ENCODE measurements at regions not wholly inside any gene's neighbourhood (a gene's known extent, or its start where the extent isn't known, plus 50 kb on each side); places are given as distances from the start of the nearest gene placed in this dataset.
"Not testable (repeated sequence)": the region's sequence is repeated elsewhere in the genome, so short reads cannot be mapped to it uniquely, and the experiment has no call there.

GRCh38 chr7:91473619-91474018 lies 209.4 kb downstream of the FZD1 start:
- no peak for DNase-seq

GRCh38 chr7:91474074-91474473 lies 209.8 kb downstream of the FZD1 start:
- no peak for DNase-seq

GRCh38 chr7:91480470-91480869 lies 216.2 kb downstream of the FZD1 start:
- DNase-seq: not testable (repeated sequence)

GRCh38 chr7:91491868-91492267 lies 227.6 kb downstream of the FZD1 start:
- DNase-seq: no peak

GRCh38 chr7:91492317-91492716 lies 228.1 kb downstream of the FZD1 start:
- DNase-seq: no peak

GRCh38 chr7:91492773-91493172 lies 228.5 kb downstream of the FZD1 start:
- no peak for DNase-seq

GRCh38 chr7:91494450-91494849 lies 230.2 kb downstream of the FZD1 start:
- DNase-seq: no peak

GRCh38 chr7:91496251-91496820 lies 232.1 kb downstream of the FZD1 start:
- DNase-seq: no peak

- not testable (repeated sequence) for DNase-seq
Observed at GRCh38 chr7:91497277-91497676, 233.0 kb downstream of the FZD1 start.

GRCh38 chr7:91503934-91504555 lies 239.8 kb downstream of the FZD1 start:
- DNase-seq: no peak

- DNase-seq: no peak
Observed at GRCh38 chr7:91504919-91505318, 240.7 kb downstream of the FZD1 start.

- not testable (repeated sequence) for DNase-seq
Observed at GRCh38 chr7:91506966-91507365, 242.7 kb downstream of the FZD1 start.

GRCh38 chr7:91511861-91512260 lies 247.6 kb downstream of the FZD1 start:
- DNase-seq: not testable (repeated sequence)

- DNase-seq: peak; percentile 43
Observed at GRCh38 chr7:91512958-91513357, 248.7 kb downstream of the FZD1 start.

GRCh38 chr7:91514591-91514990 lies 250.4 kb downstream of the FZD1 start:
- DNase-seq: no peak

- no peak for DNase-seq
Observed at GRCh38 chr7:91515961-91516360, 251.7 kb downstream of the FZD1 start.

GRCh38 chr7:91517201-91517785 lies 253.1 kb downstream of the FZD1 start:
- no peak for DNase-seq

GRCh38 chr7:91518058-91518457 lies 253.8 kb downstream of the FZD1 start:
- no peak for DNase-seq

- DNase-seq: peak; percentile 24
Observed at GRCh38 chr7:91519241-91520158, 255.3 kb downstream of the FZD1 start.

- DNase-seq: no peak
Observed at GRCh38 chr7:91520645-91521044, 256.4 kb downstream of the FZD1 start.

GRCh38 chr7:91526404-91526803 lies 262.2 kb downstream of the FZD1 start:
- peak; percentile 9 for DNase-seq

GRCh38 chr7:91527460-91527859 lies 263.2 kb downstream of the FZD1 start:
- DNase-seq: no peak

GRCh38 chr7:91533996-91534395 lies 269.8 kb downstream of the FZD1 start:
- DNase-seq: no peak

All from EL (cell line).